Thyroid gland (tissue), 4 donors: ENCODE measurements at regions not wholly inside any gene's neighbourhood (a gene's known extent, or its start where the extent isn't known, plus 50 kb on each side); places are given as distances from the start of the nearest gene placed in this dataset.

ENCODE experiments used
- DNase-seq, 2 donors: peaks; one replicate each; pipeline ENCODE4 v3.0.0-alpha.2; 2019
- H3K27ac ChIP-seq, 3 donors: fragments of 200-600 bp; sonication (generic); 1 replicate in 2 of 3; 2 replicates in 1 of 3; pipeline ENCODE4 v1.5.1; 2016 to 2019; ENCODE audit warnings: mild to moderate bottlenecking in 1 of 3, moderate library complexity in 1 of 3
- H3K27me3 ChIP-seq: fragments of 200-600 bp; sonication (generic); one replicate; pipeline ENCODE4 v1.5.1; 2019
- H3K36me3 ChIP-seq, 2 donors: fragments of 200-600 bp; sonication (generic); one replicate each; pipeline ENCODE4 v1.5.1; 2016 to 2019
- H3K4me1 ChIP-seq, 2 donors: fragments of 200-600 bp; sonication (generic); one replicate each; pipeline ENCODE4 v1.5.1; 2017 to 2019
- H3K4me3 ChIP-seq, 3 donors: fragments of 200-600 bp; sonication (generic); replicated peaks in 1 of 3; 1 replicate in 2 of 3; 2 replicates in 1 of 3; pipeline ENCODE4 v1.5.1; 2016; ENCODE audit warnings: mild to moderate bottlenecking in 1 of 3
- H3K9me3 ChIP-seq: fragments of 200-600 bp; sonication (generic); one replicate; pipeline ENCODE4 v1.5.1; 2017
- CTCF ChIP-seq, 6 experiments: fragments of 200-600 bp in 3 of 6; fragments of 450-650 bp in 3 of 6; sonication (generic) in 3 of 6; IDR thresholded peaks; one replicate each; pipeline ENCODE4 v1.5.1; 2016 to 2019; ENCODE audit warnings: antibody characterized with exemption in 6 of 6, mild to moderate bottlenecking in 2 of 6, inconsistent platforms in 1 of 6, moderate library complexity in 1 of 6
- POLR2A ChIP-seq, 2 donors: fragments of 450-650 bp; IDR thresholded peaks; one replicate each; pipeline ENCODE4 v1.6.1; 2017; ENCODE audit warnings: antibody characterized with exemption in 2 of 2, mild to moderate bottlenecking in 2 of 2, moderate library complexity in 1 of 2
- WGBS, 2 donors: methylation state at CpG; one replicate each; pipeline ENCODE4 v1.1.5; 2017; 5-methylcytosine and 5-hydroxymethylcytosine counted together
- intact Hi-C: fragments of 100-400 bp; cut with DNase I; formaldehyde crosslinking; loops from one replicate; pipeline ENCODE4 v1.15.1; 2023

- no peaks in the 10 kb centered on the region for H3K4me1 ChIP-seq
- H3K9me3 ChIP-seq = no peaks in the 10 kb centered on the region
- no peak for DNase-seq
- WGBS, 2 donors = 95 to 98% methylated on average over 1 of the region's 1 CpG
- no peaks in the 10 kb centered on the region for H3K36me3 ChIP-seq
- TF ChIP-seq POLR2A (IDR thresholded peaks at IDR 0.05) (no peak), CTCF (IDR thresholded peaks at IDR 0.05) (no peak)
- no peaks in the 10 kb centered on the region for H3K27me3 ChIP-seq
- intact Hi-C loops = no loop called here
- H3K4me3 ChIP-seq = no peak overlapping the region
- H3K27ac ChIP-seq = no peak overlapping the region
Measured at GRCh38 chr11:41970681-41971080, 511.2 kb upstream of the LRRC4C start.

- Histone ChIP-seq H3K4me1 (no peaks in the 10 kb centered on the region), H3K36me3 (no peaks in the 10 kb centered on the region), H3K4me3 (no peak overlapping the region), H3K27ac (no peak overlapping the region), H3K27me3 (no peaks in the 10 kb centered on the region), H3K9me3 (no peaks in the 10 kb centered on the region)
- TF ChIP-seq POLR2A (IDR thresholded peaks at IDR 0.05) = no peak
- 70 to 72% methylated on average over 5 of the region's 5 CpGs for WGBS, 2 donors
- no peak for DNase-seq
- intact Hi-C loops = no loop called here
Measured at GRCh38 chr11:41971592-41971991, 512.1 kb upstream of the LRRC4C start.

GRCh38 chr11:41978945-41979344 is 519.5 kb upstream of the LRRC4C start:
- no peak for DNase-seq
- no peak for TF ChIP-seq POLR2A (IDR thresholded peaks at IDR 0.05)
- TF ChIP-seq CTCF (IDR thresholded peaks at IDR 0.05) = no peak
- H3K27ac ChIP-seq = no peak overlapping the region
- WGBS, 2 donors = 82 to 91% methylated on average over 2 of the region's 2 CpGs
- intact Hi-C loops = no loop called here
- H3K4me3 ChIP-seq = no peak overlapping the region
- no peaks in the 10 kb centered on the region for H3K4me1 ChIP-seq
- H3K9me3 ChIP-seq = no peaks in the 10 kb centered on the region
- H3K36me3 ChIP-seq = no peaks in the 10 kb centered on the region
- no peaks in the 10 kb centered on the region for H3K27me3 ChIP-seq

- DNase-seq = no peak
- H3K4me1 ChIP-seq = no peaks in the 10 kb centered on the region
- intact Hi-C loops = no loop called here
- H3K36me3 ChIP-seq = no peaks in the 10 kb centered on the region
- no peak overlapping the region for H3K4me3 ChIP-seq
- H3K9me3 ChIP-seq = no peaks in the 10 kb centered on the region
- 81 to 90% methylated on average over 2 of the region's 2 CpGs for WGBS, 2 donors
- H3K27me3 ChIP-seq = no peaks in the 10 kb centered on the region
- TF ChIP-seq POLR2A (IDR thresholded peaks at IDR 0.05) (no peak), CTCF (IDR thresholded peaks at IDR 0.05) (no peak)
- no peak overlapping the region for H3K27ac ChIP-seq
Measured at GRCh38 chr11:41980741-41981140, 521.3 kb upstream of the LRRC4C start.

- intact Hi-C loops = no loop called here
Measured at GRCh38 chr11:41982276-41982675, 522.8 kb upstream of the LRRC4C start.

More at GRCh38 chr11:41982276-41982675, 522.8 kb upstream of the LRRC4C start:
- Histone ChIP-seq H3K9me3 (no peaks in the 10 kb centered on the region), H3K4me3 (no peak overlapping the region), H3K27ac (no peak overlapping the region), H3K4me1 (no peaks in the 10 kb centered on the region), H3K27me3 (no peaks in the 10 kb centered on the region), H3K36me3 (no peaks in the 10 kb centered on the region)
- WGBS, 2 donors = 76 to 85% methylated on average over 3 of the region's 3 CpGs
- no peak for DNase-seq
- no peak for TF ChIP-seq CTCF (IDR thresholded peaks at IDR 0.05)
